ENCODE measurements at regions not wholly inside any gene's neighbourhood (a gene's known extent, or its start where the extent isn't known, plus 50 kb on each side); places are given as distances from the start of the nearest gene placed in this dataset.

DNA sequence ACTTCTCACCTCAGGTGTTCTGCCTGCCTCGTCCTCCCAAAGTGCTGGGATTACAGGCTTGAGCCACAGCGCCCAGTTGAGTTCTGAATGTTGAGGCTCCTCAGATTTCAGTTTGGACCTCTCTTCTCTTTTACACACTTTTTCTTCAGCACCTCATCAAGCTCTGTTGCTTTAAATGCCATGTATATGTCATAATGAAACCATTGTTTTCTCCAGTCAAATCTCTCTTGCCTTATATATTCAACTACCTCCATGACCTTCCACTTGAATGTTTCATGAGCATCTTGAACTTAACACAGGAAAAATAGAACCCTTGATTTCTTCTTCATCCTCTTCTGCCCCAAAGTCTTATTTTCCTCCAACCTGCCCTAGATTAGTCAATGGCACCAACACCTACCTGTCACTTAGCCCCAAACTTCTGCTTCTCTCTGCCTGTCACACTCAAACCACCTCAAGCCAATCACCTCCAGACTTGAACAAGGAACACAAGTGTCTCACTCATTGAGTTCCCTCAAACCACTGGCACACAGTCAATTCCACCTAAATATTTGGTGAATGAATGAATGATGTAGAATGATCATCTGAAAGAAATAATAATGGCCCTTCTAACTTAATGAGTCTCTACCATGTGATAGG is 161.0 kb upstream of the SGK1 start:
- no peak for DNase-seq
- intact Hi-C loops (cut with DNase I): no loop called here
- 95% methylated on average over 2 of the region's 2 CpGs for WGBS, 2 donors
- Histone ChIP-seq H3K4me3 (replicated peaks in 1 of 3) (no peak overlapping the region), H3K4me1 (no peaks in the 10 kb centered on the region), H3K9me3 (no peaks in the 10 kb centered on the region), H3K27ac (no peak overlapping the region), H3K27me3 (no peaks in the 10 kb centered on the region), H3K36me3 (no peaks in the 10 kb centered on the region)
- TF ChIP-seq POLR2A (IDR thresholded peaks at IDR 0.05): no peak
- TF ChIP-seq, protein P1, sequence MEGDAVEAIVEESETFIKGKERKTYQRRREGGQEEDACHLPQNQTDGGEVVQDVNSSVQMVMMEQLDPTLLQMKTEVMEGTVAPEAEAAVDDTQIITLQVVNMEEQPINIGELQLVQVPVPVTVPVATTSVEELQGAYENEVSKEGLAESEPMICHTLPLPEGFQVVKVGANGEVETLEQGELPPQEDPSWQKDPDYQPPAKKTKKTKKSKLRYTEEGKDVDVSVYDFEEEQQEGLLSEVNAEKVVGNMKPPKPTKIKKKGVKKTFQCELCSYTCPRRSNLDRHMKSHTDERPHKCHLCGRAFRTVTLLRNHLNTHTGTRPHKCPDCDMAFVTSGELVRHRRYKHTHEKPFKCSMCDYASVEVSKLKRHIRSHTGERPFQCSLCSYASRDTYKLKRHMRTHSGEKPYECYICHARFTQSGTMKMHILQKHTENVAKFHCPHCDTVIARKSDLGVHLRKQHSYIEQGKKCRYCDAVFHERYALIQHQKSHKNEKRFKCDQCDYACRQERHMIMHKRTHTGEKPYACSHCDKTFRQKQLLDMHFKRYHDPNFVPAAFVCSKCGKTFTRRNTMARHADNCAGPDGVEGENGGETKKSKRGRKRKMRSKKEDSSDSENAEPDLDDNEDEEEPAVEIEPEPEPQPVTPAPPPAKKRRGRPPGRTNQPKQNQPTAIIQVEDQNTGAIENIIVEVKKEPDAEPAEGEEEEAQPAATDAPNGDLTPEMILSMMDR (IDR thresholded peaks at IDR 0.05): no peak

- Histone ChIP-seq H3K9me3 (no peaks in the 10 kb centered on the region), H3K27me3 (no peaks in the 10 kb centered on the region), H3K4me1 (no peaks in the 10 kb centered on the region), H3K27ac (no peak overlapping the region), H3K4me3 (replicated peaks in 1 of 3) (no peak overlapping the region), H3K36me3 (no peaks in the 10 kb centered on the region)
- intact Hi-C loops (cut with DNase I): no loop called here
- TF ChIP-seq POLR2A (IDR thresholded peaks at IDR 0.05): no peak
- TF ChIP-seq, protein P1 (IDR thresholded peaks at IDR 0.05): no peak
- WGBS, 2 donors: 92 to 96% methylated on average over 8 of the region's 8 CpGs
- no peak for DNase-seq
These were observed 160.2 kb upstream of the SGK1 start for GRCh38 chr6:134477991-134478635.

GRCh38 chr6:134474955-134475354 is 157.0 kb upstream of the SGK1 start:
- intact Hi-C loops (cut with DNase I): no loop called here
- TF ChIP-seq POLR2A (IDR thresholded peaks at IDR 0.05): no peak
- TF ChIP-seq, protein P1 (IDR thresholded peaks at IDR 0.05): no peak
- 94% methylated on average over 9 of the region's 9 CpGs for WGBS, 2 donors
- Histone ChIP-seq H3K4me1 (no peaks in the 10 kb centered on the region), H3K9me3 (no peaks in the 10 kb centered on the region), H3K27ac (no peak overlapping the region), H3K36me3 (no peaks in the 10 kb centered on the region), H3K27me3 (no peaks in the 10 kb centered on the region), H3K4me3 (replicated peaks in 1 of 3) (no peak overlapping the region)
- no peak for DNase-seq

DNA sequence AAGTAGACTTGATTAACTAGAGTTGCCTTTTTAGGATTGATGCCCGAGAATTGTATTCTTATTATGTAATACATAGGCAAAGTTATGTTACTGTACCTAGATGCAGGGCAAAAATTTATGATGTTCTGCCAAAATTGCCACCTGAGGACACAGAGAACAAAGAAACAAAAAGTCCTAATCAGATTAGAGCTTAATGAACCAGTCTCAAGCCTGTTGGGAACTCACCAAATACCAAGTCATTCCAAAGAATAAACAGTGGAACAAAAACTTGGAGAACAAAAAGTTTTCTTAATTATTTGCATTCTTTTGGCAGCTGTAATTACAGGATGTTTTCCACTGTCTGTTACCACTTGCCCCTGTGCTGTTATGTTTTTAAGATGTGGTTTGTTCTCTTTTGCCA is 154.7 kb upstream of the SGK1 start:
- no peaks in the 10 kb centered on the region for H3K27me3 ChIP-seq
- H3K27ac ChIP-seq: no peak overlapping the region
- H3K36me3 ChIP-seq: no peaks in the 10 kb centered on the region
- no peak for TF ChIP-seq POLR2A (IDR thresholded peaks at IDR 0.05)
- TF ChIP-seq, protein P1 (IDR thresholded peaks at IDR 0.05): no peak
- no peak for DNase-seq
- WGBS, 2 donors: 86 to 95% methylated on average over 1 of the region's 1 CpG
- no peaks in the 10 kb centered on the region for H3K9me3 ChIP-seq
- intact Hi-C loops (cut with DNase I): no loop called here
- no peak overlapping the region for H3K4me3 ChIP-seq (replicated peaks in 1 of 3)
- H3K4me1 ChIP-seq: peaks cover 0 to 9% of the 10 kb centered on the region in 2 donors

DNA sequence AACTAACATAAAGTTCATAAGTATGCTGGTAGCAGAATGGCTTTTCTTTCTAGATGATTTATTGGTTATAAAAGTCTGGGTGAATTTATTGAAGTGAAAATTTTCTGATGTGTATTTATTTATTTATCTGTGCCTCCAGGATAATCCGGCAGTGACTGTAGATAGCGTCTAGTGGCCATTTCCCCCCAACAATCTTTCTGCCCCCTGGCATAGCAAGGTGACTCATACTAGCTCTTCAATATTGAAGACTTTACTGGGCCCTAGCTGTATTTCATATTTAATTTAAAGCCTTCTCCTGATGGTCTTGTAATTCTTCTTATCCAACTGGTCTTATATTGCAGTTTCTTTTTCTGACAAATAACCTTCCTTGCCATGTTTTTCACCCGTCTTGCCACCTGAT is 154.1 kb upstream of the SGK1 start:
- Histone ChIP-seq H3K27ac (no peak overlapping the region), H3K27me3 (no peaks in the 10 kb centered on the region), H3K4me1 (peaks cover 0 to 15% of the 10 kb centered on the region in 2 donors), H3K36me3 (no peaks in the 10 kb centered on the region), H3K9me3 (no peaks in the 10 kb centered on the region), H3K4me3 (replicated peaks in 1 of 3) (no peak overlapping the region)
- no peak for TF ChIP-seq POLR2A (IDR thresholded peaks at IDR 0.05)
- TF ChIP-seq, protein P1 (IDR thresholded peaks at IDR 0.05): no peak
- no peak for DNase-seq
- WGBS, 2 donors: 96 to 97% methylated on average over 3 of the region's 3 CpGs
- intact Hi-C loops (cut with DNase I): no loop called here
